DMS153 (cell line): ENCODE measurements at regions not wholly inside any gene's neighbourhood (a gene's known extent, or its start where the extent isn't known, plus 50 kb on each side); places are given as distances from the start of the nearest gene placed in this dataset.
"Not testable (repeated sequence)": the region's sequence is repeated elsewhere in the genome, so short reads cannot be mapped to it uniquely, and the experiment has no call there.

Experiments used
- DNase-seq: peaks from one replicate; lab custom pipeline; 2025; lab: John Stamatoyannopoulos, UW

DNA sequence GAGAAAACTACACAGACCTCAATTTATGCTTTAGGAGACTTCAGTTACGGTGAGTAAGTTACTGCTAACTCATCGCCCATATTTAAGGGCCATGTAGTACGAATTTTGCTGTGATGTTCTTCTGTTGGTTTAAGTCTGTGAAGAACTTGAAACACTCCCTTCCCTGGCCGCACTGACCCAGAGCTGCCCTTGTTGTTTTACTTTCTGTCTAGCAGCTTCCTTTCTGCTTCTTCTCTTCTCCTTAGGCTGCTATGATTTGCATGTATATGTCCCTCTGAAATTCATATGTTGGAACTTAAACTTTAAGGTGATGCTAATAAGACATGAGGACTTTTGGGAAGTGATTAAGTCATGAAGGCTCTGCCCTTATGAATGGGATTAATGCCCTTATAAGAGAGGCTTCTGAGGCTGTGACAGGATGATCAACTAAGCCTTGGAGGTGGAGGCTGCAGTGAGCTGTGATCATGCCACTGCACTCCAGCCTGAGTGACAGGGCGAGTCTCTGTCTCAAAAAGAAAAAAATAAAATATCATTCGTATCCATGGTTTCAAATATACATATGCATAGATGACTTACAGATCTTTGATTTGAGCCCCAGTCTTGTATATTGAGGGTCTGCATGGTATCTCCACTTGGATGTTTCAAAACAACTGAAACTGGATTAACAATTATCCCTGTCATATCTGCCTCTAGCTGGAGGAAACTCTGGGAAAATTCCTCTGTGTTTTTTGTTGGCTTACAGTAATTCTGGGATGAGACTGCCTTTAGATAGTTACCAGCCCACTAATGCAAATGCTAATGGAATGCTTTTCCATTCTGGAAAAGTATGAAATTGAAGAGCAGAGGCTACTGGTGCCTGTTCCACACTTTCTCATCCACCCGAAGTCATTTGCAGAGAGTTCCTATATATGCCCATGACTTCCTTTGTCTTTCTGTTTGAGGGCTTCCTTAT is 263.4 kb upstream of the ACTBL2 start:
- no peak for DNase-seq

- DNase-seq = no peak
These were observed 262.4 kb upstream of the ACTBL2 start for GRCh38 chr5:57745029-57745428.

DNA sequence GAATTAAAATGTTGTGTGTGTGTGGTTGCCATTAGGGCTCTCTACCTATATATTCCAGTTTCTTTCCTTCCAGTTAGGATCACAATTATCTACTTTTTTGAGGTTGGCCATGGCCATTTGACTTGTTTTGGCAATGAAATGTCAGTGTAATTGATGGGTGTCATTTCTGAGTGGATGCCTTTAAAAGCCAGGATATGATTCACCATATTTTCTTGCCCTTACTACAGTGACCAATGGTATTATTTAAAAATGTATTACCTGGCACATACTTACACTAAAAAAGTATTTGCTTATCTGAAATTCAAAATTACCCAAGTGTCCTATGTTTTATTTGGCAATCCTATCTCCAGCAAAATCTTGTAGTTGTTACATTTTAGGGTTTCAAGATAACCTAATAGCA is 258.7 kb upstream of the ACTBL2 start:
- no peak for DNase-seq

- no peak for DNase-seq
These were observed 256.2 kb upstream of the ACTBL2 start for GRCh38 chr5:57738787-57739186.

DNA sequence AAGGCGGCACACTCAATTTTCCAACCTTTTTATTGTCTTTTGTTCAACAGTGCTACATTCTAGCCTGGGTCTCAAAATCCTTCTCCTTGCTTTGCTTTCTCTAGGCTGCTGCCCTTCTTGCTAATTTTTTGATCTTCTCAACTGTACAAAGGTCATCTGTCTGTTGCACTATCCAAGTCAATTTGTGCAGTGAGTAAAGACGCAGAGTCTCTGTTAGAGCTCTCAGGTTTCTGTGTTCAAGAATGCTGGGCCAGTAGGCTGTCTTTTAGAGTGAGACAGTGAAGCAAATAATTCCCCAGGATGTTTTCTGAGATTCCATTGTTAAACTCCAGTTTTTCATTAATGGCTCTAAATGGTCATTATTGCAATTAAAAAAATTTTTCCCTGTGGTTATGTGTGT is 255.7 kb upstream of the ACTBL2 start:
- no peak for DNase-seq

DNA sequence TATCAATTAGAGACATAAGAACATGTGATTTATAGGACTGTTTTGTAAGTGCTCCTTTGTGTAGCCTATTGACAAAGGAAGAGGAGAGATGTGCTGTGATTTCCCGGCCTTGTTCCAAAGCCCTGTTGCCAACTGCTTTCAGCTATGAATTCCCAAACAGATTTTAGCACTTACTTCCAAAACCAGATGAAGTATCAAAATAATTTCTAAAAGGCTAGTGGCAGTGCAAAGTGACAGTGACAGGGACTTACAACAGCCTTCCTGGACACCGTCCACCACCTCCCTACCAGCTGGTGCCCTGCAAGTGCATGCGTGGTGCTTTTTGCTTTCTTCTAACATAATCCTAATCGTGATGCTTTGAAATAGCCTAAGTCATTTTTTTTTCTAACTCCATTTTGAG is 254.1 kb upstream of the ACTBL2 start:
- DNase-seq = no peak

- DNase-seq = not testable (repeated sequence)
These were observed 252.9 kb upstream of the ACTBL2 start for GRCh38 chr5:57735279-57736153.

DNA sequence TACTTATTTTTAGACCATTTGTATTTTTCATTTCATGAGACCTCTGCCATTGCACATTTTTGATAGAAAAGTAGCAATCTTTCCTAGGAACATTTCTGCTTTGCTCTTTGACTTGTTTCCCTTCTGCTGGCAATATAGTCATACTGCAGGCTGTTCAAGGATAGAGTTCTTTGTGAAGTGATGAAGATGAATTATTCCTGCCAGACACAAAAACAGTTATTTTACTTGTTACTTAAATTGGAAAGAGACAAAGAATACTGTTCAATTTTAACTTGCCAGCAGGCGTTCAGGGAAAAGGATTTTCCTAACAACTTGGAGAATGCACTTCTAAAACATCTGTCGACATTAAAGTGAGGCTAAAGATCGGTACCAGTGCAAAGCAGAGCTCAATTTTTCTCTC is 251.7 kb upstream of the ACTBL2 start:
- DNase-seq = no peak

DNA sequence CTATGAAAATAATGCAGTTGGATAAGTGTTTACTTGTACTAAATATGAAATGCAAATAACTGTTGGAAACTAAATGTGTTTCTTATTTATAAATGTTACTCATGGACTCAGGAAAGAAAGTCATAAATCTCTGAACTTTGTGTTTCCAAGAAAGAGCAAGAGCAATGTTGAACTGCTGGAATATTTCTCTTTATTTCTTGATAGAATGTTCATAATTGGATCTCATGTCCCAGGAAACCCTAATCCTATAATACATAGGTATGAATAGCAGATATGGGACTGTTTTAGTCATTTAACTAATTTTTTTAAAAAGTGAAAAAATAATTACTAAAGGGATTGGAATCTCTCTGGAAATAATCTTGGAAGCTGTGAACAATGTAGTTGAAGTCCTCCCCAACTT is 245.0 kb upstream of the ACTBL2 start:
- DNase-seq = no peak

- DNase-seq = no peak
These were observed 243.3 kb upstream of the ACTBL2 start for GRCh38 chr5:57725658-57726504.

- no peak for DNase-seq
These were observed 242.2 kb upstream of the ACTBL2 start for GRCh38 chr5:57724836-57725235.

DNA sequence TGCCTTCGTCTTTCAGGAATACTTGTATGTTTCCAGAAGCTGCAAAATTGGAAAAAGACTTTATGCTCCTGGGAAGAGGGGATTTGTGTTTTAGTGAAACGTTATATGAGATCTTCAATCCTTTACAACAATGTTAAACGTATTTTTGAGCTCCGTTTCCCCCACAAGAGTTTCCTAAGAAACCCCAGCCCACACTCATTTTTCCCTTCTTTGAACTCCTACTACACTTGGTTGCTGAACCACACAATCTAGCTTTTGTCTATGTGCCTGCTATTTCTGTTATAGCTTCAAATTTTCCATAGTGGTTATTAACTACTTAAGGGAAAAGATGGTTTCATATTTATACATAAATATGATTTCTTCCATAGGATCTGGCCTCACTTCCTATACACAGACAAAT is 238.6 kb upstream of the ACTBL2 start:
- no peak for DNase-seq

DNA sequence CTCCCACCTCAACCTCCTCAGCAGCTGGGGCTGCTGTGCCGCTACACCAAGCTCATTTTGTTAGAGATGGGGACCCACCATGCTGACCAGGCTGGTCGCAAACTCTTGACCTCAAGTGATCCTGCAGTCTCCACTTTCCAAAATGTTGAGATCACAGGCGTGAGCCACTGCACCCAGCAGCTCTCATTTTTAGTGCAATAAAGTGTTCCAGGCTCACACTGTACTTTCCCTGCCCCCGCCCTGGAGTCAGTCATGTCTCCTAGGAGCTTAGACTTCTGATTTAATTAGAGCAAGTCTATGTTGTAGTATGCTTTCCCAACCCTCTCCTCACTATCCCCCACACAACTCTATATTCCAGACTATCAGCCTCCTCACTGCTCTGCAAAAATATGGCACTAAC is 238.0 kb upstream of the ACTBL2 start:
- DNase-seq = no peak

DNA sequence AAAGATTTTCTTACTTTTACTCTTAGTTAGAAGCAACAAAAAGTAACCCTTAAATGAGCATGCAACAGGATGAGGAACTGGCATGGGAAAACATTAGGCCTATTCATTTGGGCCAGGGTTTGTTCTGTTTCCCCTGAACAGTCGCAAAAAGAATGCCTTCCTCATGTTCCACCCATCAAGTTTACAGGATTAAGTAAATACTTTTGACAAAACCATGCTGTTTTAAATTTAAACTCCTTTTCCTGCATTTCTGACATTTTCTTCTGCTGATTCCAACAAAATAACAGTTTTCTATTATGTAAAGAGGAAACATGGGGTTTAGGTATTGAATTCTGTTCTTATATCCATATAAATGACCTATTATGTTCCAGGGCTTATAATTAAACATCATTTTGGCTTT is 236.6 kb upstream of the ACTBL2 start:
- no peak for DNase-seq

- DNase-seq = no peak
These were observed 235.5 kb upstream of the ACTBL2 start for GRCh38 chr5:57718155-57718554.

DNA sequence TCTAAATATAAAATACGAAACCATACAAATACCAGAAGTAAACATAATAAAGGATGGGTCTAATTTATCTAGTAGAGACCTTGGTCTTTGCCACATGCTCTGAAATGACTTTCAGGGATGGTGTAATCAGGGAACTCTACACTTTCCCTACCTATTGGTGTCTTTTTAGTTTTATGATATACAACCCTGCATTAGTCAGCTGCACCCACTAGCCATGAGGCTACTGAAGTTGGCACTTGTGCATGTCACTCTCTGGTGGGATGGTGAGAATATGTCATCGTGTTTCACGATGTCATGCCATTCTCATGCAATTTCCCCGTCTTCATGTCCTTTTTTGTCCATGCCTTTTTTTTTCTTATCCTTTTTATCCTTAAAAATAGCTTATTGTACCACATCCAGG is 234.9 kb upstream of the ACTBL2 start:
- no peak for DNase-seq

GRCh38 chr5:57716661-57717060 is 234.1 kb upstream of the ACTBL2 start:
- DNase-seq = no peak

DNA sequence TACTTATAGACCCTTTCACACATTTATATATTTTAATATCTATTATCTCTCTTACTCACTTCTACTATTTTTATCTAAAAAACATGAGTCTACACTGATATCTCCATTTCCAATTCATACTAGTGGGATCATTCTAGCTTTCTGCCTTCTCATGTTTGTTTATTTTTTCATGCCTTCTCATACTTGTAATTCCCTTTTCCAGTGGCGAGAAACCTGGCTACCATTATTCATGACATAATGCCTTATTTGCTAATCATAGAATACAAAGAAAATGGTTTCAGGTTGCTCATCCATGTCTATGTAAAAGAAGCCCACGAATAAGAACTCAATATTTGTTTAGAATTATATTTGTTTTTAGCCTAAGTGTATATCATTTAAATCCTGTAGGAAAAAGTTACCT is 232.7 kb upstream of the ACTBL2 start:
- DNase-seq = no peak

DNA sequence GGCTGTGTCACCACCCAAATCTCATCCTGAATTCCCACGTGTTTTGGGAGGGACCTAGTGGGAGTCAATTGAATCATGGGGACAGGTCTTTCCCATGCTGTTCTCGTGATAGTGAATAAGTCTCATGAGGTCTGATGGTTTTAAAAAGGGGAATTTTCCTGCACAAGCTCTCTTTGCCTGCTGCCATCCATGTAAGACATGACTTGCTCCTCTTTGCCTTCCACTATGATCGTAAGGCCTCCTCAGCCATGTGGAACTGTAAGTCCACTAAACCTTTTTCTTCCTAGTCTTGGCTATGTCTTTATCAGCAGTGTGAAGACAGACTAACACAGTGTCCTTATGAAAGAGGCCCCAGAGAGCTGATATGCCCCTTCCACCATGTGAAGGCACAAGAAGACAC is 230.9 kb upstream of the ACTBL2 start:
- DNase-seq = not testable (repeated sequence)

GRCh38 chr5:57711946-57712345 is 229.3 kb upstream of the ACTBL2 start:
- DNase-seq = no peak

- no peak for DNase-seq
These were observed 228.9 kb upstream of the ACTBL2 start for GRCh38 chr5:57711471-57711870.

DNA sequence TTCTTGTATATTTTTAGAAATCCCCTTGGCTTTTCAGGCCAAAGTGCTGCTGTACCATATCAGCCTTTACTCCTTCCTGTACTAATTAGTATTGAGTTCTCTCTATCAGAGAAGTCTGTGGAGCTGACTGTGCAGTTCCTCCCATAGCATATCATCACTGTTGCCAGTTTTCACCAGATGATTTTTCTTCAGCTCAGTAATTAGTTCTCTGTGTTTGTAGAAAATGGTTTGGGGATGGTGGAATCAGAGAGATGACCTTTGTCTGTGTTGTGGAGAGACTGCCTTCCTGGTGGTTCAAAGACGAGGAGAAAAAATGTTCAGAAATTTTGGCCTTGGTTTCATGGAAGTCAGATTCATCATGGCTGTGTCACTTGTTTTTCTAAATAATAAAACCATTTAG is 227.5 kb upstream of the ACTBL2 start:
- DNase-seq = no peak
